Testis (tissue), 2 donors: ENCODE measurements at regions not wholly inside any gene's neighbourhood (a gene's known extent, or its start where the extent isn't known, plus 50 kb on each side); places are given as distances from the start of the nearest gene placed in this dataset.

Experiments
- DNase-seq: peaks from one replicate; pipeline ENCODE4 v3.0.0-alpha.2; 2019
- H3K27ac ChIP-seq, 2 donors: fragments of 200-600 bp; sonication (generic); one replicate each; pipeline ENCODE4 v1.5.1; 2019
- H3K27me3 ChIP-seq: fragments of 200-600 bp; sonication (generic); one replicate; pipeline ENCODE4 v1.5.1; 2019
- H3K36me3 ChIP-seq: fragments of 200-600 bp; sonication (generic); one replicate; pipeline ENCODE4 v1.5.1; 2017; ENCODE audit warnings: low read depth; ENCODE audit errors: missing control alignments
- H3K4me1 ChIP-seq: fragments of 200-600 bp; sonication (generic); one replicate; pipeline ENCODE4 v1.5.1; 2019
- H3K4me3 ChIP-seq, 2 donors: fragments of 200-600 bp; sonication (generic); one replicate each; pipeline ENCODE4 v1.5.1; 2017 to 2019
- H3K9me3 ChIP-seq: fragments of 200-600 bp; sonication (generic); one replicate; pipeline ENCODE4 v1.5.1; 2017
- CTCF ChIP-seq, 3 experiments: fragments of 450-650 bp in 2 of 3; fragments of 200-600 bp in 1 of 3; sonication (generic) in 1 of 3; IDR thresholded peaks; one replicate each; pipeline ENCODE4 v1.5.1; 2016 to 2019; ENCODE audit warnings: antibody characterized with exemption in 3 of 3, mild to moderate bottlenecking in 2 of 3, moderate library complexity in 1 of 3
- POLR2A ChIP-seq: fragments of 450-650 bp; IDR thresholded peaks from one replicate; pipeline ENCODE4 v1.6.1; 2017; ENCODE audit warnings: antibody characterized with exemption, mild to moderate bottlenecking, moderate library complexity
- WGBS, 2 donors: methylation state at CpG; one replicate each; pipeline ENCODE4 v1.1.5; 2018; 5-methylcytosine and 5-hydroxymethylcytosine counted together
- intact Hi-C: fragments of 100-400 bp; cut with DNase I; formaldehyde crosslinking; loops from one replicate; pipeline ENCODE4 v1.15.1; 2023; ENCODE audit warnings: low total_unique reads

- no peaks in the 10 kb centered on the region for H3K36me3 ChIP-seq
- no peaks in the 10 kb centered on the region for H3K4me1 ChIP-seq
- no peak overlapping the region for H3K27ac ChIP-seq
- no peak overlapping the region for H3K4me3 ChIP-seq
- no peak for TF ChIP-seq POLR2A
- 78 to 79% methylated on average over 5 of the region's 5 CpGs for WGBS, 2 donors
- intact Hi-C loops, result no loop called here
- no peaks in the 10 kb centered on the region for H3K9me3 ChIP-seq
- H3K27me3 ChIP-seq, result no peaks in the 10 kb centered on the region
- no peak for DNase-seq
Measured at GRCh38 chr1:29417971-29418370, 181.6 kb downstream of the PTPRU start.

GRCh38 chr1:29417147-29417858 lies 181.0 kb downstream of the PTPRU start:
- Histone ChIP-seq H3K9me3 (no peaks in the 10 kb centered on the region), H3K4me3 (no peak overlapping the region), H3K4me1 (no peaks in the 10 kb centered on the region), H3K27ac (peak overlapping the region in 1 of 2 donors; percentile 80), H3K36me3 (no peaks in the 10 kb centered on the region), H3K27me3 (no peaks in the 10 kb centered on the region)
- 47 to 60% methylated on average over 14 of the region's 14 CpGs for WGBS, 2 donors
- DNase-seq, result peak; percentile 40
- no peak for TF ChIP-seq POLR2A
- no peak for TF ChIP-seq CTCF (IDR thresholded peaks at IDR 0.05)
- intact Hi-C loops, result no loop called here

- Histone ChIP-seq H3K36me3 (no peaks in the 10 kb centered on the region), H3K4me1 (no peaks in the 10 kb centered on the region), H3K4me3 (no peak overlapping the region), H3K9me3 (no peaks in the 10 kb centered on the region), H3K27ac (peak overlapping the region in 1 of 2 donors; percentile 80), H3K27me3 (no peaks in the 10 kb centered on the region)
- intact Hi-C loops, result no loop called here
- TF ChIP-seq POLR2A, result no peak
- no peak for TF ChIP-seq CTCF (IDR thresholded peaks at IDR 0.05)
- no peak for DNase-seq
- 56 to 66% methylated on average over 13 of the region's 13 CpGs for WGBS, 2 donors
Measured at GRCh38 chr1:29416267-29417146, 180.2 kb downstream of the PTPRU start.

- DNase-seq, result no peak
- 61 to 73% methylated on average over 3 of the region's 3 CpGs for WGBS, 2 donors
- H3K27me3 ChIP-seq, result no peaks in the 10 kb centered on the region
- no peak overlapping the region for H3K4me3 ChIP-seq
- no peak for TF ChIP-seq CTCF (IDR thresholded peaks at IDR 0.05)
- no peak for TF ChIP-seq POLR2A
- H3K4me1 ChIP-seq, result no peaks in the 10 kb centered on the region
- no peaks in the 10 kb centered on the region for H3K9me3 ChIP-seq
- H3K27ac ChIP-seq, result no peak overlapping the region
- intact Hi-C loops, result no loop called here
- H3K36me3 ChIP-seq, result no peaks in the 10 kb centered on the region
Measured at GRCh38 chr1:29415861-29416260, 179.5 kb downstream of the PTPRU start.

GRCh38 chr1:29415156-29415830 lies 179.0 kb downstream of the PTPRU start:
- 76 to 87% methylated on average over 9 of the region's 9 CpGs for WGBS, 2 donors
- intact Hi-C loops, result no loop called here
- Histone ChIP-seq H3K9me3 (no peaks in the 10 kb centered on the region), H3K36me3 (no peaks in the 10 kb centered on the region), H3K27ac (no peak overlapping the region), H3K4me3 (no peak overlapping the region), H3K27me3 (no peaks in the 10 kb centered on the region), H3K4me1 (no peaks in the 10 kb centered on the region)
- DNase-seq, result no peak
- TF ChIP-seq CTCF (IDR thresholded peaks at IDR 0.05) (no peak), POLR2A (no peak)
